ENCODE measurements at regions not wholly inside any gene's neighbourhood (a gene's known extent, or its start where the extent isn't known, plus 50 kb on each side); places are given as distances from the start of the nearest gene placed in this dataset.

DNA sequence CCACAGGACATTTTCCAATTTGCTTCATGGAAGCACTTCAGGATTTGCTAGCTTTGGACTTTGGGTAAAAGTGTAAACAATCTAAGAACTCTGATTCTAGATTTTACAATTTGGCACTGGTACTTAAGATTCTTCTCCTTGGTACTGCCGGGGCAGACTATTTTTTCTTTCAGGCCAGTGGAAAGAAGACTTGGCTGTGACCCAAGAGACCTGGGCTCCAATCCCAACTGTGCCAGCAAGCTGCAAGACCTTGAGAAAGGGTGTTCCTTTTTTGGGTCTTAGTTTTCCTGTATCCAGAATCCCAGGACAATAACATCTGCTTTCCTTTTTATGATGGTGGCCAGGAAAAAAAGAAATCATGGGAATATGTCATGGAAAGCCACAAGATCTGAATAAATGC is 148.1 kb upstream of the CRY1 start:
- TF ChIP-seq EZH2 (IDR thresholded peaks at IDR 0.05; ENCODE audit: insufficient read depth, poor library complexity, severe bottlenecking), result no peak
- TF ChIP-seq EZH2phosphoT487 (IDR thresholded peaks at IDR 0.05; ENCODE audit: insufficient read depth, low read depth), result no peak

All from GM23248 (cell line).